SK-N-SH treated with all-trans-retinoic acid at 6 μM for 48 hours (cell line): ENCODE measurements at regions not wholly inside any gene's neighbourhood (a gene's known extent, or its start where the extent isn't known, plus 50 kb on each side); places are given as distances from the start of the nearest gene placed in this dataset.

ENCODE experiments used
- BACH2 ChIP-seq: fragments of 250-450 bp; sonication (Bioruptor Pico); IDR thresholded peaks from 2 replicates; pipeline ENCODE4 v1.9.0; 2021; ENCODE audit warnings: mild to moderate bottlenecking, borderline replicate concordance
- ESRRG ChIP-seq: fragments of 250-450 bp; sonication (Bioruptor Pico); IDR thresholded peaks from 2 replicates; pipeline ENCODE4 v1.6.1; 2021; ENCODE audit warnings: mild to moderate bottlenecking
- ISL1 ChIP-seq: fragments of 250-450 bp; sonication (Bioruptor Pico); IDR thresholded peaks from 2 replicates; pipeline ENCODE4 v2.1.2; 2022; ENCODE audit warnings: mild to moderate bottlenecking, moderate library complexity
- OSR1 ChIP-seq: fragments of 250-450 bp; sonication (Bioruptor Pico); IDR thresholded peaks from 2 replicates; pipeline ENCODE4 v1.8.0; 2022; ENCODE audit warnings: moderate library complexity, mild to moderate bottlenecking, inconsistent platforms
- SNAI2 ChIP-seq: fragments of 250-450 bp; sonication (Bioruptor Pico); IDR thresholded peaks from 2 replicates; pipeline ENCODE4 v1.5.0; 2020; ENCODE audit warnings: mild to moderate bottlenecking, moderate library complexity
- ZFP3 ChIP-seq: fragments of 250-450 bp; sonication (Bioruptor Pico); IDR thresholded peaks from 2 replicates; pipeline ENCODE4 v1.5.0; 2020; ENCODE audit warnings: mild to moderate bottlenecking, moderate library complexity
- ZNF70 ChIP-seq: fragments of 450-650 bp; formaldehyde crosslinking; IDR thresholded peaks from 2 replicates; pipeline ENCODE4 v1.5.0; 2020; ENCODE audit warnings: mild to moderate bottlenecking, moderate library complexity
- ZNF8 ChIP-seq: fragments of 450-650 bp; formaldehyde crosslinking; IDR thresholded peaks from 2 replicates; pipeline ENCODE4 v1.5.0; 2020; ENCODE audit warnings: mild to moderate bottlenecking, moderate library complexity
- TF ChIP-seq, protein P1 (sequence below): fragments of 250-450 bp; sonication (Bioruptor Pico); IDR thresholded peaks from 2 replicates; pipeline ENCODE4 v1.8.0; 2020; ENCODE audit warnings: mild to moderate bottlenecking, moderate library complexity, borderline replicate concordance
- TF ChIP-seq, protein P2 (sequence below): fragments of 250-450 bp; sonication (Bioruptor Pico); IDR thresholded peaks from 2 replicates; pipeline ENCODE4 v1.5.1; 2020; ENCODE audit warnings: low read depth, mild to moderate bottlenecking, moderate library complexity
- TF ChIP-seq, protein P3 (sequence below): fragments of 250-450 bp; sonication (Bioruptor Pico); IDR thresholded peaks from 2 replicates; pipeline ENCODE4 v1.8.0; 2021; ENCODE audit warnings: low read depth, mild to moderate bottlenecking, moderate library complexity, borderline replicate concordance

DNA sequence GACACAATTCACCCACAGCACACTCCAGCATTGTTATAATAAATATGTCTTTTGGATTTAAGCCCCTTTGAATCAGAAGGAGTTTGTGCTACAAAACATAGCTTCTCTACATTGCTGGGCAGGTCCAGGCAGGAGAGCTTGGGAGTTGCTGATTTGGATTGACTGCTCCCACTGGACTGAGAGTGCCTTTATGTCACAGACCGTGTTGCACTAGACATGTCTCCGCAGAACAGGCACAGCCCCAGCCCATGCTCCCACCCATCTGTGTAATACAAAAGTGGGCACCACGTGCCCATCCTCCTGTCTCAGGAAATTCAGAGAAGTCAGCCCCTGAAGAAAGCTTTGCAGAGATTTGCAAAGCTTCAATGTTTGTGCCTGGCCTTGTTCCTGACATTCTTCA is 117.1 kb downstream of the MED10 start:
- no peak for TF ChIP-seq ISL1
- no peak for TF ChIP-seq BACH2
- TF ChIP-seq ESRRG (CRISPR knock-in tag) = no peak
- TF ChIP-seq ZNF8 (CRISPR knock-in tag) = no peak
- TF ChIP-seq, protein P1, sequence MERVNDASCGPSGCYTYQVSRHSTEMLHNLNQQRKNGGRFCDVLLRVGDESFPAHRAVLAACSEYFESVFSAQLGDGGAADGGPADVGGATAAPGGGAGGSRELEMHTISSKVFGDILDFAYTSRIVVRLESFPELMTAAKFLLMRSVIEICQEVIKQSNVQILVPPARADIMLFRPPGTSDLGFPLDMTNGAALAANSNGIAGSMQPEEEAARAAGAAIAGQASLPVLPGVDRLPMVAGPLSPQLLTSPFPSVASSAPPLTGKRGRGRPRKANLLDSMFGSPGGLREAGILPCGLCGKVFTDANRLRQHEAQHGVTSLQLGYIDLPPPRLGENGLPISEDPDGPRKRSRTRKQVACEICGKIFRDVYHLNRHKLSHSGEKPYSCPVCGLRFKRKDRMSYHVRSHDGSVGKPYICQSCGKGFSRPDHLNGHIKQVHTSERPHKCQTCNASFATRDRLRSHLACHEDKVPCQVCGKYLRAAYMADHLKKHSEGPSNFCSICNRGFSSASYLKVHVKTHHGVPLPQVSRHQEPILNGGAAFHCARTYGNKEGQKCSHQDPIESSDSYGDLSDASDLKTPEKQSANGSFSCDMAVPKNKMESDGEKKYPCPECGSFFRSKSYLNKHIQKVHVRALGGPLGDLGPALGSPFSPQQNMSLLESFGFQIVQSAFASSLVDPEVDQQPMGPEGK (CRISPR knock-in tag) = no peak
- no peak for TF ChIP-seq OSR1 (CRISPR knock-in tag)
- TF ChIP-seq, protein P2, sequence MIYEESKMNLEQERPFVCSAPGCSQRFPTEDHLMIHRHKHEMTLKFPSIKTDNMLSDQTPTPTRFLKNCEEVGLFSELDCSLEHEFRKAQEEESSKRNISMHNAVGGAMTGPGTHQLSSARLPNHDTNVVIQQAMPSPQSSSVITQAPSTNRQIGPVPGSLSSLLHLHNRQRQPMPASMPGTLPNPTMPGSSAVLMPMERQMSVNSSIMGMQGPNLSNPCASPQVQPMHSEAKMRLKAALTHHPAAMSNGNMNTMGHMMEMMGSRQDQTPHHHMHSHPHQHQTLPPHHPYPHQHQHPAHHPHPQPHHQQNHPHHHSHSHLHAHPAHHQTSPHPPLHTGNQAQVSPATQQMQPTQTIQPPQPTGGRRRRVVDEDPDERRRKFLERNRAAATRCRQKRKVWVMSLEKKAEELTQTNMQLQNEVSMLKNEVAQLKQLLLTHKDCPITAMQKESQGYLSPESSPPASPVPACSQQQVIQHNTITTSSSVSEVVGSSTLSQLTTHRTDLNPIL (CRISPR knock-in tag) = no peak
- no peak for TF ChIP-seq ZFP3 (CRISPR knock-in tag)
- no peak for TF ChIP-seq SNAI2
- TF ChIP-seq ZNF70 (CRISPR knock-in tag) = no peak
- TF ChIP-seq, protein P3, sequence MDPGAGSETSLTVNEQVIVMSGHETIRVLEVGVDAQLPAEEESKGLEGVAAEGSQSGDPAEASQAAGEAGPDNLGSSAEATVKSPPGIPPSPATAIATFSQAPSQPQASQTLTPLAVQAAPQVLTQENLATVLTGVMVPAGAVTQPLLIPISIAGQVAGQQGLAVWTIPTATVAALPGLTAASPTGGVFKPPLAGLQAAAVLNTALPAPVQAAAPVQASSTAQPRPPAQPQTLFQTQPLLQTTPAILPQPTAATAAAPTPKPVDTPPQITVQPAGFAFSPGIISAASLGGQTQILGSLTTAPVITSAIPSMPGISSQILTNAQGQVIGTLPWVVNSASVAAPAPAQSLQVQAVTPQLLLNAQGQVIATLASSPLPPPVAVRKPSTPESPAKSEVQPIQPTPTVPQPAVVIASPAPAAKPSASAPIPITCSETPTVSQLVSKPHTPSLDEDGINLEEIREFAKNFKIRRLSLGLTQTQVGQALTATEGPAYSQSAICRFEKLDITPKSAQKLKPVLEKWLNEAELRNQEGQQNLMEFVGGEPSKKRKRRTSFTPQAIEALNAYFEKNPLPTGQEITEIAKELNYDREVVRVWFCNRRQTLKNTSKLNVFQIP (CRISPR knock-in tag) = no peak
